Astrocyte (in vitro differentiated cells and primary cell): ENCODE measurements at regions not wholly inside any gene's neighbourhood (a gene's known extent, or its start where the extent isn't known, plus 50 kb on each side); places are given as distances from the start of the nearest gene placed in this dataset.

Experiments used
- DNase-seq: peaks from one replicate; pipeline ENCODE4 v3.0.0-alpha.2; 2010; ENCODE audit warnings: low read depth
- FAIRE-seq: peaks from 2 replicates; lab custom pipeline; 2011; peaks lifted over from hg19 to GRCh38; lab: Jason Lieb, UNC
- H2AFZ ChIP-seq: 2 replicates; pipeline ENCODE4 v1.6.0; 2012; ENCODE audit warnings: low read depth, low read length, inconsistent platforms
- H3K27ac ChIP-seq: 2 replicates; pipeline ENCODE4 v1.5.1; 2011; ENCODE audit warnings: low read depth, low read length, inconsistent platforms
- H3K27me3 ChIP-seq: 2 replicates; pipeline ENCODE4 v1.6.0; 2011; ENCODE audit warnings: low read length, inconsistent platforms; ENCODE audit not compliant: insufficient read depth
- H3K36me3 ChIP-seq: 2 replicates; pipeline ENCODE4 v1.5.1; 2011; ENCODE audit warnings: low read length, inconsistent platforms; ENCODE audit not compliant: insufficient read depth
- H3K4me1 ChIP-seq: 2 replicates; pipeline ENCODE4 v1.5.1; 2011; ENCODE audit warnings: low read length, inconsistent platforms; ENCODE audit not compliant: insufficient read depth
- H3K4me2 ChIP-seq: 2 replicates; pipeline ENCODE4 v1.6.0; 2012; ENCODE audit warnings: low read length, inconsistent platforms
- H3K4me3 ChIP-seq: 2 replicates; pipeline ENCODE4 v1.5.1; 2011; ENCODE audit warnings: low read depth, mild to moderate bottlenecking, low read length, inconsistent platforms; ENCODE audit not compliant: insufficient read depth
- H3K79me2 ChIP-seq: 2 replicates; pipeline ENCODE4 v1.6.0; 2012; ENCODE audit warnings: mild to moderate bottlenecking, low read length, inconsistent platforms; ENCODE audit not compliant: insufficient read depth
- H3K9ac ChIP-seq: 2 replicates; pipeline ENCODE4 v1.6.0; 2012; ENCODE audit warnings: mild to moderate bottlenecking, low read length, inconsistent platforms
- H3K9me3 ChIP-seq: 2 replicates; pipeline ENCODE4 v1.5.1; 2012; ENCODE audit warnings: low read depth, mild to moderate bottlenecking, low read length, inconsistent platforms; ENCODE audit not compliant: insufficient read depth
- H4K20me1 ChIP-seq: 2 replicates; pipeline ENCODE4 v1.6.0; 2012; ENCODE audit warnings: low read length, inconsistent platforms; ENCODE audit not compliant: insufficient read depth
- H3K27ac Mint-ChIP-seq: one replicate; pipeline ENCODE4 v1.8.0; 2021; ENCODE audit warnings: mild to moderate bottlenecking, mixed read lengths; ENCODE audit not compliant: unreplicated experiment
- H3K27me3 Mint-ChIP-seq: one replicate; pipeline ENCODE4 v1.8.0; 2021; ENCODE audit warnings: low read depth, mixed read lengths; ENCODE audit not compliant: unreplicated experiment
- H3K36me3 Mint-ChIP-seq: one replicate; pipeline ENCODE4 v1.8.0; 2021; ENCODE audit warnings: low read depth, mixed read lengths; ENCODE audit not compliant: unreplicated experiment
- H3K4me1 Mint-ChIP-seq: one replicate; pipeline ENCODE4 v1.8.0; 2021; ENCODE audit warnings: low read depth, mixed read lengths; ENCODE audit not compliant: unreplicated experiment
- H3K4me3 Mint-ChIP-seq: one replicate; pipeline ENCODE4 v1.8.0; 2021; ENCODE audit warnings: mild to moderate bottlenecking, moderate library complexity, mixed read lengths; ENCODE audit not compliant: unreplicated experiment
- H3K9me3 Mint-ChIP-seq: one replicate; pipeline ENCODE4 v1.8.0; 2021; ENCODE audit warnings: mild to moderate bottlenecking, mixed read lengths; ENCODE audit not compliant: unreplicated experiment
- CTCF ChIP-seq: IDR thresholded peaks from 2 replicates; pipeline ENCODE4 v1.5.1; 2011; ENCODE audit warnings: low read depth, mild to moderate bottlenecking, inconsistent platforms, low read length, moderate library complexity; ENCODE audit not compliant: insufficient read depth
- EZH2 ChIP-seq: IDR thresholded peaks from 2 replicates; pipeline ENCODE4 v1.6.1; 2012; ENCODE audit warnings: mild to moderate bottlenecking, low read length, inconsistent platforms; ENCODE audit not compliant: insufficient read depth

- Histone ChIP-seq H3K79me2 (no peaks in the 10 kb centered on the region), H3K36me3 (no peaks in the 10 kb centered on the region), H3K9me3 (no peaks in the 10 kb centered on the region), H3K4me1 (no peaks in the 10 kb centered on the region), H3K27ac (no peak overlapping the region), H3K27me3 (no peaks in the 10 kb centered on the region), H2AFZ (no peak overlapping the region), H3K4me3 (no peak overlapping the region), H4K20me1 (no peaks in the 10 kb centered on the region), H3K9ac (no peak overlapping the region), H3K4me2 (no peak overlapping the region)
- peaks cover 4% of the 10 kb centered on the region for H3K4me1 Mint-ChIP-seq
- H3K4me3 Mint-ChIP-seq, result no peak overlapping the region
- H3K27me3 Mint-ChIP-seq, result peaks cover 5% of the 10 kb centered on the region
- H3K9me3 Mint-ChIP-seq, result peaks cover 4% of the 10 kb centered on the region
- no peaks in the 10 kb centered on the region for H3K36me3 Mint-ChIP-seq
- FAIRE-seq (no peak), DNase-seq (no peak)
- no peak overlapping the region for H3K27ac Mint-ChIP-seq
- TF ChIP-seq CTCF, result no peak
- TF ChIP-seq EZH2, result no peak
Observed at GRCh38 chr6:155635416-155635815, 179.8 kb upstream of the NOX3 start.

- H3K27me3 ChIP-seq, result no peaks in the 10 kb centered on the region
- H3K36me3 ChIP-seq, result no peaks in the 10 kb centered on the region
- Mint-ChIP-seq H3K27ac (no peak overlapping the region), H3K4me1 (peaks cover 4% of the 10 kb centered on the region), H3K27me3 (peaks cover 5% of the 10 kb centered on the region), H3K4me3 (no peak overlapping the region), H3K9me3 (peaks cover 2% of the 10 kb centered on the region), H3K36me3 (no peaks in the 10 kb centered on the region)
- no peak overlapping the region for H3K4me3 ChIP-seq
- FAIRE-seq, result no peak
- H2AFZ ChIP-seq, result no peak overlapping the region
- no peaks in the 10 kb centered on the region for H3K4me1 ChIP-seq
- no peak overlapping the region for H3K4me2 ChIP-seq
- H3K79me2 ChIP-seq, result no peaks in the 10 kb centered on the region
- no peaks in the 10 kb centered on the region for H4K20me1 ChIP-seq
- TF ChIP-seq CTCF (no peak), EZH2 (no peak)
- no peak overlapping the region for H3K27ac ChIP-seq
- H3K9me3 ChIP-seq, result no peaks in the 10 kb centered on the region
- no peak for DNase-seq
- H3K9ac ChIP-seq, result no peak overlapping the region
Observed at GRCh38 chr6:155630085-155630484, 174.4 kb upstream of the NOX3 start.

DNA sequence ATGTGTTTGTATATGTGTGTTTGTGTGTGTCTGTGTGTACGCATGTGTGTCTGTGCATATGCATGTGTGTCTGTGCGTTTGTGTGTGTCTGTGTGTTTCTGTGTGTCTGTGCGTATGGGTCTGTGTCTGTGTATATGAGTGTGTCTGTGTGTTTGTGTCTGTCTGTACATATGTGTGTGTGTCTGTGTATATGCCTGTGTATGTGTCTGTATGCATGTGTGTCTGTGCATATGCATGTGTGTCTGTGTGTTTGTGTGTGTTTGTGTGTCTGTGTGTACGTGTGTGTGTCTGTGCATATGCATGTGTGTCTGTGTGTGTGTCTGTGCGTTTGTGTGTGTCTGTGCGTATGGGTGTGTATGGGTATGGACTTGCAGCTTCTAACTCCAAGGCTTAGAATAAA is 174.0 kb upstream of the NOX3 start:
- no peaks in the 10 kb centered on the region for H3K27me3 ChIP-seq
- H3K36me3 ChIP-seq, result no peaks in the 10 kb centered on the region
- no peak overlapping the region for H3K27ac ChIP-seq
- DNase-seq (no peak), FAIRE-seq (no peak)
- TF ChIP-seq CTCF (no peak), EZH2 (no peak)
- Mint-ChIP-seq H3K36me3 (no peaks in the 10 kb centered on the region), H3K27ac (no peak overlapping the region), H3K9me3 (peaks cover 2% of the 10 kb centered on the region), H3K4me3 (no peak overlapping the region), H3K27me3 (peaks cover 5% of the 10 kb centered on the region), H3K4me1 (peaks cover 4% of the 10 kb centered on the region)
- no peaks in the 10 kb centered on the region for H3K79me2 ChIP-seq
- H4K20me1 ChIP-seq, result no peaks in the 10 kb centered on the region
- H3K4me3 ChIP-seq, result no peak overlapping the region
- H3K9me3 ChIP-seq, result no peaks in the 10 kb centered on the region
- H3K4me2 ChIP-seq, result no peak overlapping the region
- H2AFZ ChIP-seq, result no peak overlapping the region
- no peaks in the 10 kb centered on the region for H3K4me1 ChIP-seq
- H3K9ac ChIP-seq, result no peak overlapping the region
